Transverse colon (tissue), 4 donors: ENCODE measurements at regions not wholly inside any gene's neighbourhood (a gene's known extent, or its start where the extent isn't known, plus 50 kb on each side); places are given as distances from the start of the nearest gene placed in this dataset.

Experiments used
- DNase-seq: peaks from one replicate; pipeline ENCODE4 v3.0.0-alpha.2; 2019
- H3K27ac ChIP-seq, 4 donors: fragments of 200-600 bp; sonication (generic); 2 replicates each; pipeline ENCODE4 v1.5.1; 2016 to 2018; ENCODE audit warnings: inconsistent platforms in 4 of 4
- H3K27me3 ChIP-seq: fragments of 200-600 bp; sonication (generic); 2 replicates; pipeline ENCODE4 v1.5.1; 2017; ENCODE audit warnings: inconsistent platforms
- H3K36me3 ChIP-seq, 4 donors: fragments of 200-600 bp; sonication (generic); 2 replicates each; pipeline ENCODE4 v1.5.1; 2017 to 2019; ENCODE audit warnings: inconsistent platforms in 4 of 4
- H3K4me1 ChIP-seq, 4 donors: fragments of 200-600 bp; sonication (generic); 2 replicates each; pipeline ENCODE4 v1.5.1; 2017 to 2020; ENCODE audit warnings: inconsistent platforms in 4 of 4
- H3K4me3 ChIP-seq, 4 donors: fragments of 200-600 bp; sonication (generic); 1 replicate in 1 of 4; 2 replicates in 3 of 4; pipeline versions ENCODE4 v1.5.1 to v1.6.1; 2017 to 2019; ENCODE audit warnings: inconsistent platforms in 4 of 4
- H3K9me3 ChIP-seq, 2 donors: fragments of 200-600 bp; sonication (generic); 2 replicates each; pipeline ENCODE4 v1.5.1; 2017 to 2019; ENCODE audit warnings: inconsistent platforms in 2 of 2
- EP300 ChIP-seq: sonication (generic); formaldehyde crosslinking; IDR thresholded peaks from one replicate; pipeline ENCODE4 v1.6.1; 2017; ENCODE audit warnings: antibody characterized with exemption, low read depth
- POLR2A ChIP-seq: fragments of 450-650 bp; IDR thresholded peaks from one replicate; pipeline ENCODE4 v1.6.1; 2016; ENCODE audit warnings: antibody characterized with exemption, mild to moderate bottlenecking, moderate library complexity
- POLR2AphosphoS5 ChIP-seq, 3 donors: sonication (generic); formaldehyde crosslinking; IDR thresholded peaks; one replicate each; pipeline ENCODE4 v1.6.1; 2016; ENCODE audit warnings: antibody characterized with exemption in 3 of 3
- WGBS, 2 donors: methylation state at CpG; one replicate each; pipeline ENCODE4 v1.1.5; 2018; ENCODE audit warnings: low coverage in 1 of 2; 5-methylcytosine and 5-hydroxymethylcytosine counted together
- in situ Hi-C, 4 donors: fragments of 200-750 bp; cut with MboI; loops; one replicate each; pipeline versions ENCODE4 v1.15.0 to v1.15.1; 2017; ENCODE audit warnings: low sequenced_read_pairs in 3 of 4, low pct_ligation_motif_present in 1 of 4, low pct_unique_long_range_greater_than_20kb in 1 of 4
- intact Hi-C: fragments of 100-400 bp; cut with DNase I; formaldehyde crosslinking; loops from one replicate; pipeline ENCODE4 v1.15.1; 2023; ENCODE audit warnings: low total_unique reads
- TF ChIP-seq, protein P1 (sequence below), 5 experiments: fragments of 200-600 bp in 3 of 5; fragments of 450-650 bp in 2 of 5; sonication (generic) in 3 of 5; IDR thresholded peaks; 1 replicate in 2 of 5; 2 replicates in 3 of 5; pipeline ENCODE4 v1.5.1; 2016 to 2017; ENCODE audit warnings: antibody characterized with exemption in 5 of 5, inconsistent platforms in 3 of 5, mild to moderate bottlenecking in 2 of 5, moderate library complexity in 1 of 5

DNA sequence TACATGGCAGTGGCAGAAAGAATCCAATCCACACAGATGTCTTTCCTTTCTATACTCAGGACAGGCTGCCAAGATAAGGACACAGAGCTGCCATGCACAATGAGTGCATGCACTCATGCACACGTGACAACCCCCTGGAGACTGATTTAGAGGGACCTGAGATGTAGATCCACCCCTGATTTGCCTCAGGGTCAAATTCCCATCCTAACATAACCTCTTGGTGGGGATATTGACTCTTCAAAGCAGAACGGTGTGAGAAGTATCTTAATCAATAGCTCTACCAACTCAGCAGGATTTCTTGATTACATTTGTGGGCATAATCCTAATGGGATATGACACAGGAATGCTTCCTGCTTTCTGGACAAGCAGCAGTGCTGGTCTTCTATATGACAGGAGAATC is 125.2 kb upstream of the DSCAM start:
- H3K27ac ChIP-seq = no peak overlapping the region
- TF ChIP-seq POLR2A (no peak), POLR2AphosphoS5 (IDR thresholded peaks at IDR 0.05) (no peak), EP300 (no peak)
- TF ChIP-seq, protein P1, sequence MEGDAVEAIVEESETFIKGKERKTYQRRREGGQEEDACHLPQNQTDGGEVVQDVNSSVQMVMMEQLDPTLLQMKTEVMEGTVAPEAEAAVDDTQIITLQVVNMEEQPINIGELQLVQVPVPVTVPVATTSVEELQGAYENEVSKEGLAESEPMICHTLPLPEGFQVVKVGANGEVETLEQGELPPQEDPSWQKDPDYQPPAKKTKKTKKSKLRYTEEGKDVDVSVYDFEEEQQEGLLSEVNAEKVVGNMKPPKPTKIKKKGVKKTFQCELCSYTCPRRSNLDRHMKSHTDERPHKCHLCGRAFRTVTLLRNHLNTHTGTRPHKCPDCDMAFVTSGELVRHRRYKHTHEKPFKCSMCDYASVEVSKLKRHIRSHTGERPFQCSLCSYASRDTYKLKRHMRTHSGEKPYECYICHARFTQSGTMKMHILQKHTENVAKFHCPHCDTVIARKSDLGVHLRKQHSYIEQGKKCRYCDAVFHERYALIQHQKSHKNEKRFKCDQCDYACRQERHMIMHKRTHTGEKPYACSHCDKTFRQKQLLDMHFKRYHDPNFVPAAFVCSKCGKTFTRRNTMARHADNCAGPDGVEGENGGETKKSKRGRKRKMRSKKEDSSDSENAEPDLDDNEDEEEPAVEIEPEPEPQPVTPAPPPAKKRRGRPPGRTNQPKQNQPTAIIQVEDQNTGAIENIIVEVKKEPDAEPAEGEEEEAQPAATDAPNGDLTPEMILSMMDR (IDR thresholded peaks at IDR 0.05) = no peak
- 59% methylated on average over 2 of the region's 2 CpGs; no CpG with 5 or more reads in 1 of the 2 donors for WGBS, 2 donors
- H3K9me3 ChIP-seq = no peaks in the 10 kb centered on the region
- H3K4me3 ChIP-seq = no peak overlapping the region
- H3K36me3 ChIP-seq = no peaks in the 10 kb centered on the region
- H3K4me1 ChIP-seq = peaks cover 0 to 3% (median 0%) of the 10 kb centered on the region in 4 donors
- in situ Hi-C loops (no loop called here), intact Hi-C loops (no loop called here)
- H3K27me3 ChIP-seq = peaks cover 7% of the 10 kb centered on the region
- no peak for DNase-seq

DNA sequence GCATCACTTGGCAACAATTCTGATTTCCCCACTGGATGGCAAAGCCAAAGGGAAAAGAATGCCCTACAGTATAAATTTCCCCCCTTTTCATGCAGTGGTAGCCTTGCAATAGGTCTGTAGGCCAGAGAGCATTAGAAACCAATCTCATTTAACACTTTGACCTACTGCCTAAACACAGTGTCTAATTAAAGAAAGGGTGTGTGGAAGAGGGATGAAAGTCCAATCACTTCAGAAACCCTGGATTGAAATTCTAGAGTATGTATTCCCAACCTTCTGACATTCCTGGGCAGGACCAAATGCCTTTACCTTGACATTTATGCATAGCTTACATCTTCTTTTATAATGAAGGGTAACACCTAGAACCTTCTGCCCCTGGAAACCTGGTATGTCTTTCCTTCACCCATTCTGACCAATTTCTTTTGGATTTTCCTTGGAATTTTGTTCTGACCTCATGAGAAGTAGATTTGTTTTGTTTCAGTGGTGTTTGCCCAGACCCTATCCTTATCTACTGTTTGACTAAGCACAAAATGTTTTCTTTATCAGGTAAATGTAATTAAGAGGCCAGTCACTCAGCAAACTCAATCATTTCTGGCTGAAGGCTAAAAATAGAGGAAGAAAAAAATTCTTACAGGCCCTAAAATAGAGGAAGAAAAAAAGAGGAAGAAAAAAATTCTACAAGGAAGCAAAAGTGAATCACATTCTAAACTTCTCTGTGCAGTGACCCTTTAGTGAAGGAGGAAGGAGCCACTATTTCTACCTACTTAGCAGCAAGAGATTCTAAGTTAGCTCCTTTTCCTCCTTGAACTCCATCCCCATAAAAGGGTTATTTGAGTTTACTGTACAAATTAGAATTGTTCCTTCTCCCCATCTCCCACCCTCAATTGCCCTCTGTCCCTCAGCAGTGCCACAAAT is 129.5 kb upstream of the DSCAM start:
- H3K27ac ChIP-seq = peak overlapping the region in 2 of 4 donors; percentile 12 to 20
- no peak overlapping the region for H3K4me3 ChIP-seq
- in situ Hi-C loops = no loop called here
- H3K36me3 ChIP-seq = no peaks in the 10 kb centered on the region
- no peaks in the 10 kb centered on the region for H3K9me3 ChIP-seq
- TF ChIP-seq EP300 = no peak
- no peak for TF ChIP-seq POLR2AphosphoS5 (IDR thresholded peaks at IDR 0.05)
- no peak for TF ChIP-seq POLR2A
- TF ChIP-seq, protein P1 (IDR thresholded peaks at IDR 0.05) = no peak
- no peak for DNase-seq
- H3K27me3 ChIP-seq = no peaks in the 10 kb centered on the region
- peaks cover 0 to 5% (median 0%) of the 10 kb centered on the region in 4 donors for H3K4me1 ChIP-seq
- intact Hi-C loops = no loop called here

DNA sequence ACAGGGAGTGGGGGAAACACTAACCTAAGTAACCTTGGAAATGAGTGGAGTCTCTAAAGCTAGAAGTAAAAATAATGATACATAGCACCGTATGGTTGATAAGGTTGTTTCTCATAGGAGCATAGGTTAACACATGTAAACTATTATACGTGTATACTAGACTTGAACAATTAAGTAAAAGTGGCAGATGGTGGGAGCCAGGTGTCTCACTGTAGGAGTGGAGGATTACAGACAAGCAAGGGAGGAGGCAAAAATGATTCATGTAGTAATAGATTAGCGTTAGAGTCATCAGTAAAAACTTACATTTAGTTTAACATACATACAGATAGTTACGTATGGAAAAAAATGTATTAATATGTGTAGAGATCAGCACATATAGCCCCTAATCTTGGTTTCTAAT is 138.4 kb upstream of the DSCAM start:
- Histone ChIP-seq H3K36me3 (no peaks in the 10 kb centered on the region), H3K4me3 (no peak overlapping the region), H3K9me3 (no peaks in the 10 kb centered on the region), H3K27me3 (no peaks in the 10 kb centered on the region), H3K4me1 (no peaks in the 10 kb centered on the region), H3K27ac (no peak overlapping the region)
- no peak for DNase-seq
- intact Hi-C loops = no loop called here
- WGBS, 2 donors = 76 to 80% methylated on average over 4 of the region's 4 CpGs
- in situ Hi-C loops = no loop called here
- TF ChIP-seq EP300 (no peak), POLR2AphosphoS5 (IDR thresholded peaks at IDR 0.05) (no peak), POLR2A (no peak)
- TF ChIP-seq, protein P1 (IDR thresholded peaks at IDR 0.05) = no peak

DNA sequence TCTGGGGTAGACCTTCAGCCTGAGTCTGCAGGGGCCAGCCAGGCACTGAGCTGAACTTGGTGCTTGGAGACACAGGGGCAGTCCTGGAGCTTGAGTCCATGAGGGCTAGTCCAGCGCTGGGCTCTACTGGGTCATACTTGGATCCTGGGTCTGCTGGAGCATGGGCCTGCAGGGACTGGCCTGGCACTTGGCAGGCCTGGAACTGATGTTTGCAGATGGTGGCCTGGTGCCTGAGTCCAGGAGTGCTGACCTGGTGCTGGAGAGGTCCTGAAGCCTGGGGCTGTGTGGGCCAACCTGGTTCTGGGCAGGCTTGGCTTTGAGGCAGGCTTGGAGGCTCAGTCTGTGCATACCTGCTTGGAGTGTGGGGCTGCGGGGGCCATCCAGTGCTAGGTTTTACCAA is 143.4 kb upstream of the DSCAM start:
- intact Hi-C loops = no loop called here
- TF ChIP-seq EP300 (no peak), POLR2A (no peak), POLR2AphosphoS5 (IDR thresholded peaks at IDR 0.05) (no peak)
- TF ChIP-seq, protein P1 (IDR thresholded peaks at IDR 0.05) = no peak
- in situ Hi-C loops = no loop called here
- 96% methylated on average over 2 of the region's 2 CpGs; no CpG with 5 or more reads in 1 of the 2 donors for WGBS, 2 donors
- Histone ChIP-seq H3K36me3 (no peaks in the 10 kb centered on the region), H3K4me1 (no peaks in the 10 kb centered on the region), H3K27ac (no peak overlapping the region), H3K9me3 (no peaks in the 10 kb centered on the region), H3K4me3 (no peak overlapping the region), H3K27me3 (no peaks in the 10 kb centered on the region)
- DNase-seq = no peak
